ENCODE measurements at regions not wholly inside any gene's neighbourhood (a gene's known extent, or its start where the extent isn't known, plus 50 kb on each side); places are given as distances from the start of the nearest gene placed in this dataset.

DNA sequence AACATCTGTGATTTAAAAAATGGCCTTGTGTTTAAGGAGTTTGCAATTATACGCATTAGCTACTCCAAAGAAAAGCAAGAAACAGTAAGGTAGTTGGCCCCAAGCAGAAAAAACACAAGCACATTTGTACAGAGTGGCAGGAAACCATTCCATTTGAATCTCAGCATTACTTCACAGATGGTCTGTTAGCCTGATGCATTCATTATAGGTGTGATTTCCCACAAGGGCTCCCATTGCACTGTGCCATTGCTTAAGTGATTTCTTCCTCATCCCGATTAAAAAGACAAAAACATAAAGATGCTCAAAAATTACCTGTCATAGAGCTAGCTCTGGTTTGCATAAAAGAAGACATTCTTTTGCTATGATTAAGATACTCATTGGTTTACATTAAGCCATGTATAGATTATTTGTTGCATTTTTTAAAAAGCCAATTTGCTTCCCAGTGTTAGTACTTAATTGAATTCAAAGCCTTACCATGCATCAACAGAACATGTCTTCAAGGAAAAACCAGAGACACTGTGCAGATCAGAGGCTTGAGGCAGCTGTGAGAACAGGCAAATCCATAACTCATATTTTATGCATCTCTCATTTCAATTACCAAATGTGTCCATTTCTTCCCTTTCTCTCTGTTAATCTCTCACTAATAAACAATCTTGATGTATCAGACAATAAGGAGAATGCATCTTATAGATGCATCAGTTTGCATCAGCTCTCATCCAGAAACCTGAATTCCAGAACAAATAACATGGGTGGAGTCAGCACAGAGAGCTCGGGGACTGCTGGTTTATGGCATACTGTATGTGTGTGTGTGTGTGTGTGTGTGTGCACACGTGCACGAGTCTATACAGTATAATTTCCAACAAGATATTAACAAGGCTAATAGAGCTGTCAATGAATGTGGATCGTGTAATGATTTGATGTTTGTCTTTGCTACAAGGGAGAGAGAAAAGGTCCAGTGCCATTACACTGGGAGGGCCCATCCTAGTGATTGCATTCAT is 558.6 kb upstream of the HS6ST1 start:
- no peak for FAIRE-seq
- TF ChIP-seq EZH2 (IDR thresholded peaks at IDR 0.05; ENCODE audit: low read length): no peak
- TF ChIP-seq, protein P1, sequence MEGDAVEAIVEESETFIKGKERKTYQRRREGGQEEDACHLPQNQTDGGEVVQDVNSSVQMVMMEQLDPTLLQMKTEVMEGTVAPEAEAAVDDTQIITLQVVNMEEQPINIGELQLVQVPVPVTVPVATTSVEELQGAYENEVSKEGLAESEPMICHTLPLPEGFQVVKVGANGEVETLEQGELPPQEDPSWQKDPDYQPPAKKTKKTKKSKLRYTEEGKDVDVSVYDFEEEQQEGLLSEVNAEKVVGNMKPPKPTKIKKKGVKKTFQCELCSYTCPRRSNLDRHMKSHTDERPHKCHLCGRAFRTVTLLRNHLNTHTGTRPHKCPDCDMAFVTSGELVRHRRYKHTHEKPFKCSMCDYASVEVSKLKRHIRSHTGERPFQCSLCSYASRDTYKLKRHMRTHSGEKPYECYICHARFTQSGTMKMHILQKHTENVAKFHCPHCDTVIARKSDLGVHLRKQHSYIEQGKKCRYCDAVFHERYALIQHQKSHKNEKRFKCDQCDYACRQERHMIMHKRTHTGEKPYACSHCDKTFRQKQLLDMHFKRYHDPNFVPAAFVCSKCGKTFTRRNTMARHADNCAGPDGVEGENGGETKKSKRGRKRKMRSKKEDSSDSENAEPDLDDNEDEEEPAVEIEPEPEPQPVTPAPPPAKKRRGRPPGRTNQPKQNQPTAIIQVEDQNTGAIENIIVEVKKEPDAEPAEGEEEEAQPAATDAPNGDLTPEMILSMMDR (optimal IDR thresholded peaks at IDR 0.05 in 1 of 3, IDR thresholded peaks at IDR 0.05 in 1 of 3, conservative IDR thresholded peaks at IDR 0.05 in 1 of 3; ENCODE audit: extremely low read depth in 1 of 3, insufficient read depth in 2 of 3, low read length in 3 of 3): no peak
- H3K4me3 ChIP-seq (ENCODE audit: control insufficient read depth in 2 of 3, extremely low read depth in 1 of 3, insufficient read depth in 2 of 3, low read depth in 1 of 3, low read length in 3 of 3): no peak overlapping the region
- no peaks in the 10 kb centered on the region for H3K36me3 ChIP-seq (ENCODE audit: control insufficient read depth in 2 of 2, extremely low read depth in 1 of 2, insufficient read depth in 2 of 2, low read length in 2 of 2)
- no peaks in the 10 kb centered on the region for H3K9me3 ChIP-seq (ENCODE audit: control insufficient read depth, low read depth, low read length)
- no peak overlapping the region for H3K9ac ChIP-seq (ENCODE audit: control insufficient read depth, extremely low read depth, insufficient read depth, low read length)
- H3K27me3 ChIP-seq (ENCODE audit: control insufficient read depth, extremely low read depth, insufficient read depth, low read length): no peaks in the 10 kb centered on the region
- no peak for DNase-seq (ENCODE audit: low read depth, low spot score)
- H3K4me1 ChIP-seq (ENCODE audit: control insufficient read depth, extremely low read depth, insufficient read depth, low read length): peaks cover 11% of the 10 kb centered on the region
- H2AFZ ChIP-seq (ENCODE audit: control insufficient read depth, low read length): no peak overlapping the region
- no peaks in the 10 kb centered on the region for H4K20me1 ChIP-seq (ENCODE audit: control insufficient read depth, extremely low read depth, insufficient read depth, low read length)
- dilution Hi-C loops (cut with MboI; ENCODE audit: extremely low pct_ligation_motif_present, low sequenced_read_pairs): no loop called here
- no peaks in the 10 kb centered on the region for H3K9me1 ChIP-seq (ENCODE audit: control insufficient read depth, extremely low read depth, insufficient read depth, low read length)
- no peak overlapping the region for H3K4me2 ChIP-seq (ENCODE audit: control insufficient read depth, extremely low read depth, insufficient read depth, low read depth, low read length)
- no peak overlapping the region for H3K27ac ChIP-seq (ENCODE audit: control insufficient read depth, insufficient read depth, low read length)
- no peaks in the 10 kb centered on the region for H3K79me2 ChIP-seq (ENCODE audit: control insufficient read depth, insufficient read depth, low read length)

DNA sequence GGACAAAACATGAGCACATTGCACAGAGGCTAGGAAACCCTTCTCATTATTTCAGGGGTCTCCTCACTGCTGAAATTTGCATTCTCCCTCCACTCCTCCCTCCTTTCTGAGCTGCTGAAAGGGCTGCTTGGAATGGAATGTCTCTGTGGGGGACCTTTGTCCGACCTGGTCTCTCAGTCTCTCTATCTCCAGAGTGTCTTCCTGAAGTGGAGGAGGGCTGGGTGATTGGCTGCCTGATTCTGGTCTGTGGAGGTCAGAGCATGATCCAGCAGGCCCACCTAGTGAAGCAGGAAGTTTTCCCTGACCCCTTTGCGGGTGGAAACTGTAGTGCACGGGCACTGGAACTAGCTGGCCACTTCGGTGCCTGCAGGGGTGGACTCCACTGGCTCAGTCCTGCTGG is 560.5 kb upstream of the HS6ST1 start:
- H3K4me1 ChIP-seq (ENCODE audit: control insufficient read depth, extremely low read depth, insufficient read depth, low read length): peaks cover 5% of the 10 kb centered on the region
- dilution Hi-C loops (cut with MboI; ENCODE audit: extremely low pct_ligation_motif_present, low sequenced_read_pairs): no loop called here
- TF ChIP-seq, protein P1 (optimal IDR thresholded peaks at IDR 0.05 in 1 of 3, IDR thresholded peaks at IDR 0.05 in 1 of 3, conservative IDR thresholded peaks at IDR 0.05 in 1 of 3; ENCODE audit: extremely low read depth in 1 of 3, insufficient read depth in 2 of 3, low read length in 3 of 3): no peak
- no peak for TF ChIP-seq EZH2 (IDR thresholded peaks at IDR 0.05; ENCODE audit: low read length)
- FAIRE-seq (no peak), DNase-seq (ENCODE audit: low read depth, low spot score) (no peak)
- no peak overlapping the region for H3K27ac ChIP-seq (ENCODE audit: control insufficient read depth, insufficient read depth, low read length)
- H3K9me1 ChIP-seq (ENCODE audit: control insufficient read depth, extremely low read depth, insufficient read depth, low read length): no peaks in the 10 kb centered on the region
- no peak overlapping the region for H3K4me3 ChIP-seq (ENCODE audit: control insufficient read depth in 2 of 3, extremely low read depth in 1 of 3, insufficient read depth in 2 of 3, low read depth in 1 of 3, low read length in 3 of 3)
- no peaks in the 10 kb centered on the region for H3K36me3 ChIP-seq (ENCODE audit: control insufficient read depth in 2 of 2, extremely low read depth in 1 of 2, insufficient read depth in 2 of 2, low read length in 2 of 2)
- H3K79me2 ChIP-seq (ENCODE audit: control insufficient read depth, insufficient read depth, low read length): no peaks in the 10 kb centered on the region
- H3K9ac ChIP-seq (ENCODE audit: control insufficient read depth, extremely low read depth, insufficient read depth, low read length): no peak overlapping the region
- H3K4me2 ChIP-seq (ENCODE audit: control insufficient read depth, extremely low read depth, insufficient read depth, low read depth, low read length): no peak overlapping the region
- H3K27me3 ChIP-seq (ENCODE audit: control insufficient read depth, extremely low read depth, insufficient read depth, low read length): no peaks in the 10 kb centered on the region
- no peaks in the 10 kb centered on the region for H4K20me1 ChIP-seq (ENCODE audit: control insufficient read depth, extremely low read depth, insufficient read depth, low read length)
- no peak overlapping the region for H2AFZ ChIP-seq (ENCODE audit: control insufficient read depth, low read length)
- H3K9me3 ChIP-seq (ENCODE audit: control insufficient read depth, low read depth, low read length): no peaks in the 10 kb centered on the region
